Peyer's patch (tissue), 4 donors: ENCODE measurements at regions not wholly inside any gene's neighbourhood (a gene's known extent, or its start where the extent isn't known, plus 50 kb on each side); places are given as distances from the start of the nearest gene placed in this dataset.

Experiments
- CTCF ChIP-seq, 6 experiments: fragments of 450-650 bp in 4 of 6; fragments of 200-600 bp in 2 of 6; sonication (generic) in 1 of 6; IDR thresholded peaks; one replicate each; pipeline ENCODE4 v1.5.1; 2017 to 2019; ENCODE audit warnings: antibody characterized with exemption in 6 of 6, mild to moderate bottlenecking in 3 of 6, moderate library complexity in 1 of 6
- POLR2A ChIP-seq, 2 donors: fragments of 450-650 bp; IDR thresholded peaks; one replicate each; pipeline ENCODE4 v1.5.1; 2017; ENCODE audit warnings: antibody characterized with exemption in 2 of 2, mild to moderate bottlenecking in 2 of 2, moderate library complexity in 2 of 2

DNA sequence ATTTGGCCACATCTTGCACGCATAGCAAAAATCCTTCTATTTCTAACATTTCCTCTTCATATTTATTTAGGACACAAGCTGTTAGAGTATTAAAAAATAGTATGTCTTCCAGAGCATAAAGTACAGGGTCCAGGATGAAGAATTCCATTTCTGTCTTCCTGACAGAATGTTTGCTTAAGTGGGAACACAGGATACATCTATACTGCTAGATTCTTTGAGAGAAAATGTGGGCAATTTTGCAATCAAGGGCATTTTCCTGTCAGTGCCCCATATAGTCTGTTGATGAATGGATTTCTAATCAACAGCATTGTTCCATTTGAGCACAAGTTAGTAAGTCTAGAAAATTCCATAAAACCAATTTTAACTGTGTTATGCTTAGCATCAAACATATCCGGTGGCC, 409.9 kb downstream of the CPS1 start:
- TF ChIP-seq CTCF (IDR thresholded peaks at IDR 0.05) (no peak), POLR2A (IDR thresholded peaks at IDR 0.05) (no peak)
